Neural cell (in vitro differentiated cells): ENCODE measurements at regions not wholly inside any gene's neighbourhood (a gene's known extent, or its start where the extent isn't known, plus 50 kb on each side); places are given as distances from the start of the nearest gene placed in this dataset.

Experiments used
- CTCF ChIP-seq: fragments of 450-650 bp; IDR thresholded peaks from 2 replicates; pipeline ENCODE4 v1.5.1; 2014; ENCODE audit warnings: antibody characterized with exemption, mild to moderate bottlenecking, moderate library complexity; ENCODE audit not compliant: poor library complexity, severe bottlenecking
- EP300 ChIP-seq: fragments of 450-650 bp; conservative IDR thresholded peaks from 2 replicates; pipeline ENCODE4 v1.6.1; 2014; ENCODE audit warnings: antibody characterized with exemption, mild to moderate bottlenecking, moderate library complexity; ENCODE audit not compliant: poor library complexity, severe bottlenecking
- EZH2 ChIP-seq: fragments of 200-600, 300-800 bp; shearing (Covaris generic), sonication (generic); IDR thresholded peaks from 2 replicates; pipeline ENCODE4 v1.6.1; 2014; ENCODE audit warnings: antibody characterized with exemption, low read length, borderline replicate concordance, mild to moderate bottlenecking; ENCODE audit not compliant: insufficient read depth, poor library complexity, severe bottlenecking
- RAD21 ChIP-seq: fragments of 450-650 bp; conservative IDR thresholded peaks from 2 replicates; pipeline ENCODE4 v1.6.1; 2014; ENCODE audit warnings: antibody characterized with exemption, mild to moderate bottlenecking, moderate library complexity
- SMC3 ChIP-seq: fragments of 450-650 bp; conservative IDR thresholded peaks from 2 replicates; pipeline ENCODE4 v1.6.1; 2014; ENCODE audit warnings: antibody characterized with exemption, mild to moderate bottlenecking, moderate library complexity; ENCODE audit not compliant: poor library complexity

GRCh38 chr6:82057846-82058554, 189.5 kb downstream of the IBTK start:
- TF ChIP-seq CTCF, result no peak
- TF ChIP-seq EP300, result peak; percentile 70
- TF ChIP-seq RAD21, result no peak
- no peak for TF ChIP-seq SMC3
- no peak for TF ChIP-seq EZH2
